ENCODE measurements at regions not wholly inside any gene's neighbourhood (a gene's known extent, or its start where the extent isn't known, plus 50 kb on each side); places are given as distances from the start of the nearest gene placed in this dataset.

GRCh38 chr5:83857341-83857740, 136.7 kb upstream of the HAPLN1 start:
- TF ChIP-seq CTCF (IDR thresholded peaks at IDR 0.05): no peak
- TF ChIP-seq PBX3 (IDR thresholded peaks at IDR 0.05): no peak
- TF ChIP-seq REST (IDR thresholded peaks at IDR 0.05; ENCODE audit: low read depth, low read length): no peak
- no peak for TF ChIP-seq MAX (IDR thresholded peaks at IDR 0.05; ENCODE audit: low read depth)
- no peak for TF ChIP-seq TAF1 (IDR thresholded peaks at IDR 0.05; ENCODE audit: borderline replicate concordance, low read depth, low read length)
- TF ChIP-seq EZH2phosphoT487 (IDR thresholded peaks at IDR 0.05; ENCODE audit: borderline replicate concordance, low read depth): no peak
- no peak for TF ChIP-seq SMC3 (IDR thresholded peaks at IDR 0.05; ENCODE audit: low read depth, low read length)
- no peak for TF ChIP-seq POLR2AphosphoS5 (IDR thresholded peaks at IDR 0.05; ENCODE audit: low read depth, low read length)
- TF ChIP-seq IRF3 (IDR thresholded peaks at IDR 0.05; ENCODE audit: low read depth, low read length): no peak
- no peak for TF ChIP-seq GATA2 (CRISPR knock-in tag; IDR thresholded peaks at IDR 0.05)
- no peak for TF ChIP-seq FOXJ3 (CRISPR knock-in tag; IDR thresholded peaks at IDR 0.05)

All from SK-N-SH (cell line).